ENCODE measurements at regions not wholly inside any gene's neighbourhood (a gene's known extent, or its start where the extent isn't known, plus 50 kb on each side); places are given as distances from the start of the nearest gene placed in this dataset.

DNA sequence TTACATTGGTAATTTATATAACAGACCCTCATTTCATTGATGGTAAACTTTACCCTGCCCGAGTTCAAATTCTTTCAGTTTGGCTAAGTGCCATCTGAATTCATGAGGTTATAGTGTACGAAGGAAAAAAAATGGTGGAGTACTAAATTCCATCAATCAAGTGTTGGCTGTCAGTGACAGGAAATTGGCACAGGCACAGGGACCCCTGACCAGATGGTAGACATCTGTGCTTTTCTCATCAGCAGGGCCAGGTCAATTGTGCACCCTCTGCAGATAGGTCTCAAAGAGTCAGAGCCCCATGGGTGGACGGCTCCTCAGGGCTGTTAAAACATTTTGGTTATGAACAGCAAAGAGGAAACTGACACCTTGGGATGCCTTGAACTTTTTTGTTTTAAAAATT is 439.2 kb downstream of the SETBP1 start:
- DNase-seq (no peak), ATAC-seq (no peak)
- intact Hi-C loops (cut with DNase I): no loop called here
- H3K27ac ChIP-seq: no peak overlapping the region
- H3K27me3 ChIP-seq (ENCODE audit: low read depth): no peaks in the 10 kb centered on the region
- no peaks in the 10 kb centered on the region for H3K36me3 ChIP-seq
- no peaks in the 10 kb centered on the region for H3K4me1 ChIP-seq
- H3K9me3 ChIP-seq: no peaks in the 10 kb centered on the region
- no peak overlapping the region for H3K4me3 ChIP-seq
- TF ChIP-seq, protein P1, sequence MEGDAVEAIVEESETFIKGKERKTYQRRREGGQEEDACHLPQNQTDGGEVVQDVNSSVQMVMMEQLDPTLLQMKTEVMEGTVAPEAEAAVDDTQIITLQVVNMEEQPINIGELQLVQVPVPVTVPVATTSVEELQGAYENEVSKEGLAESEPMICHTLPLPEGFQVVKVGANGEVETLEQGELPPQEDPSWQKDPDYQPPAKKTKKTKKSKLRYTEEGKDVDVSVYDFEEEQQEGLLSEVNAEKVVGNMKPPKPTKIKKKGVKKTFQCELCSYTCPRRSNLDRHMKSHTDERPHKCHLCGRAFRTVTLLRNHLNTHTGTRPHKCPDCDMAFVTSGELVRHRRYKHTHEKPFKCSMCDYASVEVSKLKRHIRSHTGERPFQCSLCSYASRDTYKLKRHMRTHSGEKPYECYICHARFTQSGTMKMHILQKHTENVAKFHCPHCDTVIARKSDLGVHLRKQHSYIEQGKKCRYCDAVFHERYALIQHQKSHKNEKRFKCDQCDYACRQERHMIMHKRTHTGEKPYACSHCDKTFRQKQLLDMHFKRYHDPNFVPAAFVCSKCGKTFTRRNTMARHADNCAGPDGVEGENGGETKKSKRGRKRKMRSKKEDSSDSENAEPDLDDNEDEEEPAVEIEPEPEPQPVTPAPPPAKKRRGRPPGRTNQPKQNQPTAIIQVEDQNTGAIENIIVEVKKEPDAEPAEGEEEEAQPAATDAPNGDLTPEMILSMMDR (IDR thresholded peaks at IDR 0.05): no peak

DNA sequence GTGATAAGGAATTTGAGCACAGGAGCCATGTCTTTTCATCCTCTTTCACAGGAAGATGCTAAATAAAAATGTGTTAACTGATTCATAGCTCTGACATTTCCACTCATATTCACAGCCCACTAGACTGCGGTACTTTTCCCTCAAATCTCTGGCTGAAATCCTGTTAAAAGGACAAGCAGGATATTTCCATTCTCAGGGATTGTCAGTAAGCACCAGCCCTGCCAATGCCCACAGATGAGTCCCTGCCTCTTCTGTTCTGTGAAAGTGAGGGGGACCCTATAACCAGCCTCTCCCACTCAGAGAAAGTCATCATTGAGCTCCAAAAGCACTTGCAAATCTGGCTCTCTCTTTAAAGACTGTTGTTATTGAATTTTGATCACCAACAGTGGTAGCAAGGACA is 440.5 kb downstream of the SETBP1 start:
- TF ChIP-seq, protein P1 (IDR thresholded peaks at IDR 0.05): no peak
- no peak for ATAC-seq
- Histone ChIP-seq H3K4me3 (no peak overlapping the region), H3K9me3 (no peaks in the 10 kb centered on the region), H3K27me3 (ENCODE audit: low read depth) (no peaks in the 10 kb centered on the region), H3K4me1 (no peaks in the 10 kb centered on the region), H3K27ac (no peak overlapping the region), H3K36me3 (no peaks in the 10 kb centered on the region)
- no peak for DNase-seq
- intact Hi-C loops (cut with DNase I): no loop called here

DNA sequence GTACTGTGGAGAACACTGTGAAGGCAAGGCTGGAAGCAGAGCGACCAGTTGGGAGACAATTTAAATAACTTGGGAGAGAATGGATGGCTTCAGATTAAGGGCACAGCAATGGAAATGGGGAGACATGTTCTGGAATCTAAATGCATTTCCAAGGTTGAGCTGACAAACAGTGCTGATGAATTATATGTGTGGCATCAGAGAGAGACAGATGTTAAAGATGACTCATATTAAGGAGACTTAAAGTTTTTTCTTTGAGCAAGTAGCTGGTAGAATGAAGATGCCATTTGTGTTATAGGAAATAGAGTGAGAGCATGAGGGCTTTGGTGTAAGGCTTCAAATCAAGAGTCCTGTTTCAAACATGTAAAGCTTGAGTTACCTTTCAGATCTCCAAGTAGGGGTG is 441.8 kb downstream of the SETBP1 start:
- no peaks in the 10 kb centered on the region for H3K27me3 ChIP-seq (ENCODE audit: low read depth)
- TF ChIP-seq, protein P1 (IDR thresholded peaks at IDR 0.05): no peak
- intact Hi-C loops (cut with DNase I): no loop called here
- H3K4me1 ChIP-seq: no peaks in the 10 kb centered on the region
- no peak overlapping the region for H3K4me3 ChIP-seq
- H3K27ac ChIP-seq: no peak overlapping the region
- no peak for DNase-seq
- no peaks in the 10 kb centered on the region for H3K9me3 ChIP-seq
- no peak for ATAC-seq
- H3K36me3 ChIP-seq: no peaks in the 10 kb centered on the region

DNA sequence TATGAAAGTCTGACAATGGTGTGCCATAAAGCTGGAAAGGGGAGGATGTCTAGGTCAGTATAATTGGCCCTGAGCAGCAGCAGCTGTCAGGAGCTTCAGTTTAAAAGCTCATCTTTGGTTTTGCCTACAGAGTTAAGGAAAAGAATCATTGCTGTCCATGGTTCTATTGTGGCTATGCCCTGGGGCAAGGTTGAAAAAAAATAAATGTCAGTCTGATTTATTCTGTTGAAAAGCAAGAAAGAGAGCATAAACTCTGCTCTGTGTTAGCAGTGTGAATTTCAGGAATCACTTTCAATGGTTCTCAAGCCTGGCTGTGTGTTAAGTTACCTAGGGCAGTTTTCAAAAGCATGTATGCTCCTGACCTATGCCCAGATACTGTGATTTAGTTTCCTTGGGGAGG is 446.7 kb downstream of the SETBP1 start:
- Histone ChIP-seq H3K4me1 (no peaks in the 10 kb centered on the region), H3K9me3 (no peaks in the 10 kb centered on the region), H3K36me3 (no peaks in the 10 kb centered on the region), H3K27ac (no peak overlapping the region), H3K27me3 (ENCODE audit: low read depth) (no peaks in the 10 kb centered on the region), H3K4me3 (no peak overlapping the region)
- intact Hi-C loops (cut with DNase I): no loop called here
- no peak for DNase-seq
- no peak for ATAC-seq
- TF ChIP-seq, protein P1 (IDR thresholded peaks at IDR 0.05): no peak

DNA sequence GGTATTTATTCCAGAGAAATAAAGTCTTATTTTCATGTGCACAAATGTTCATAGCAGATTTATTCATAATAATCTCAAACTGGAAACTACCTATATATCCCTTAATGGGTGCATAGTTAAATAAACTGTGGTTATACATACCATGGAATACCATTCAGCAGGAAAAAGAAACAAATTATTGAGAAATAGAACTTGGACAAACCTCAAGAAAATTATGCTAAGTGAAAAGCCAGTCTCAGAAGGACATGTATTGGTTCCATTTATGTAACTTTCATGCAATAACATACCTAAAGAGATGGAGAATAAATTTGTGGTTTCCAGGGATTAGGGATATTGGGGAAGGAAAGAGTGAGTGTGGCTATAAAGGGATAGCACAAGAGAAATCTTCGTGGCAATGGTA is 452.6 kb downstream of the SETBP1 start:
- DNase-seq: no peak
- Histone ChIP-seq H3K9me3 (no peaks in the 10 kb centered on the region), H3K27me3 (ENCODE audit: low read depth) (no peaks in the 10 kb centered on the region), H3K36me3 (no peaks in the 10 kb centered on the region), H3K4me3 (no peak overlapping the region), H3K27ac (no peak overlapping the region), H3K4me1 (no peaks in the 10 kb centered on the region)
- ATAC-seq: no peak
- intact Hi-C loops (cut with DNase I): no loop called here
- TF ChIP-seq, protein P1 (IDR thresholded peaks at IDR 0.05): no peak
